C4-2B (cell line): ENCODE measurements at regions not wholly inside any gene's neighbourhood (a gene's known extent, or its start where the extent isn't known, plus 50 kb on each side); places are given as distances from the start of the nearest gene placed in this dataset.
A peak's percentile ranks its signal among the peaks of the same experiment; 100 is the strongest.

Experiments used
- H3K27ac ChIP-seq: fragments of 450-650 bp; 2 replicates; pipeline ENCODE4 v1.5.1; 2017
- ZFX ChIP-seq: fragments of 450-650 bp; IDR thresholded peaks from 2 replicates; pipeline ENCODE4 v1.6.1; 2017
- TF ChIP-seq, protein P1 (sequence below): fragments of 450-650 bp; conservative IDR thresholded peaks from 2 replicates; pipeline ENCODE4 v1.5.1; 2017; ENCODE audit warnings: mild to moderate bottlenecking

- H3K27ac ChIP-seq: no peak overlapping the region
- TF ChIP-seq ZFX: no peak
- TF ChIP-seq, protein P1, sequence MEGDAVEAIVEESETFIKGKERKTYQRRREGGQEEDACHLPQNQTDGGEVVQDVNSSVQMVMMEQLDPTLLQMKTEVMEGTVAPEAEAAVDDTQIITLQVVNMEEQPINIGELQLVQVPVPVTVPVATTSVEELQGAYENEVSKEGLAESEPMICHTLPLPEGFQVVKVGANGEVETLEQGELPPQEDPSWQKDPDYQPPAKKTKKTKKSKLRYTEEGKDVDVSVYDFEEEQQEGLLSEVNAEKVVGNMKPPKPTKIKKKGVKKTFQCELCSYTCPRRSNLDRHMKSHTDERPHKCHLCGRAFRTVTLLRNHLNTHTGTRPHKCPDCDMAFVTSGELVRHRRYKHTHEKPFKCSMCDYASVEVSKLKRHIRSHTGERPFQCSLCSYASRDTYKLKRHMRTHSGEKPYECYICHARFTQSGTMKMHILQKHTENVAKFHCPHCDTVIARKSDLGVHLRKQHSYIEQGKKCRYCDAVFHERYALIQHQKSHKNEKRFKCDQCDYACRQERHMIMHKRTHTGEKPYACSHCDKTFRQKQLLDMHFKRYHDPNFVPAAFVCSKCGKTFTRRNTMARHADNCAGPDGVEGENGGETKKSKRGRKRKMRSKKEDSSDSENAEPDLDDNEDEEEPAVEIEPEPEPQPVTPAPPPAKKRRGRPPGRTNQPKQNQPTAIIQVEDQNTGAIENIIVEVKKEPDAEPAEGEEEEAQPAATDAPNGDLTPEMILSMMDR: no peak
Measured at GRCh38 chr10:64519831-64520230, 998.6 kb downstream of the REEP3 start.

GRCh38 chr10:64523065-64523759 is 1002.0 kb downstream of the REEP3 start:
- no peak for TF ChIP-seq ZFX
- TF ChIP-seq, protein P1: no peak
- H3K27ac ChIP-seq: no peak overlapping the region

DNA sequence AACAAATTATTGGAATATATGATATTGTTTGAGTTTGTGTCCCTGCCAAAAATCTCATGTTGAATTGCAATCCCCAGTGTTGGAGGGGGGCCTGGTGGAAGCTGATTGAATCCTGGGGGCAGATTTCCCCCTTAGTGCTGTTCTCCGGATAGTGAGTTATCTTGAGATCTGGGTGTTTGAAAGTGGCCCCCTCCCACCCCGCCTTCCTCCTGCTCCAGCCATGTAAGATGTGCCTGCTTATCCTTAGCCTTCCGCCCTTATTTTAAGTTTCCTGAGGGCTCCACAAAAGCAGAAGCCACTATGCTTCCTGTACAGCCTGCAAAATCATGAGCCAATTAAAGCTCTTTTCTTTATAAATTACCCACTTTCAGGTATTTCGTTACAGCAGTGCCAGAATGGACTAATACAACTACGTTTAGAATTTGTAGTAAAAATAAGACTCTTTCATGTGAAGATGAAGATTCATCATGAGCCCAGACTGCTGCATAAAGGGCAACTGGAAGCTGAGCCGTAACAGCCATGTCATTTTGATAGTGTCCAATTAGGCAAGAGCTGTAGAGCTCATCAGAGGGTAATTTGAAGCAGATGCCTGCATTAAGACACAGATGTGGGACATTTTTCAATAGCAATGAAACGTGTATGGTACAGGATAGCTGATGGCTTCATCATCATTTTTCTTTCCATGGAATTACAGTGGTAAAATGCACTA is 1007.2 kb downstream of the REEP3 start:
- TF ChIP-seq, protein P1: no peak
- TF ChIP-seq ZFX: no peak
- H3K27ac ChIP-seq: no peak overlapping the region

DNA sequence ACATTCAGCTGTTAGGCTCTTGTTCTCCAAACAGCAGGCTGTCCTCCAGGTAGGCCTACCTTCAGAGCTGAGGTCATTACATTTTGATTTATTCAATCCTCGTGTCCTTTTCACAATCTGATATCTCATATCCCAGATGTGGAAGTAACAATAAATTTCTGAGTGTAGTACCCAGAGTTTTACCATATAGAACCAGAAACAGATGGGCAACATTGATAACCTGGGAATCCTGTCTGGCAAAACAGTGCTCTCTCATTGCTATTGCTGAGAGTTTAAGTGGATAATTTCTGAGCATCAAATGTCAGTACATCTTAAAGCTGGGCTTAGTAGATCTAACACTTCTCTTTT is 1007.8 kb downstream of the REEP3 start:
- H3K27ac ChIP-seq: no peak overlapping the region
- no peak for TF ChIP-seq ZFX
- TF ChIP-seq, protein P1: no peak

- H3K27ac ChIP-seq: no peak overlapping the region
Measured at GRCh38 chr10:64534616-64535015, 1013.4 kb downstream of the REEP3 start.

DNA sequence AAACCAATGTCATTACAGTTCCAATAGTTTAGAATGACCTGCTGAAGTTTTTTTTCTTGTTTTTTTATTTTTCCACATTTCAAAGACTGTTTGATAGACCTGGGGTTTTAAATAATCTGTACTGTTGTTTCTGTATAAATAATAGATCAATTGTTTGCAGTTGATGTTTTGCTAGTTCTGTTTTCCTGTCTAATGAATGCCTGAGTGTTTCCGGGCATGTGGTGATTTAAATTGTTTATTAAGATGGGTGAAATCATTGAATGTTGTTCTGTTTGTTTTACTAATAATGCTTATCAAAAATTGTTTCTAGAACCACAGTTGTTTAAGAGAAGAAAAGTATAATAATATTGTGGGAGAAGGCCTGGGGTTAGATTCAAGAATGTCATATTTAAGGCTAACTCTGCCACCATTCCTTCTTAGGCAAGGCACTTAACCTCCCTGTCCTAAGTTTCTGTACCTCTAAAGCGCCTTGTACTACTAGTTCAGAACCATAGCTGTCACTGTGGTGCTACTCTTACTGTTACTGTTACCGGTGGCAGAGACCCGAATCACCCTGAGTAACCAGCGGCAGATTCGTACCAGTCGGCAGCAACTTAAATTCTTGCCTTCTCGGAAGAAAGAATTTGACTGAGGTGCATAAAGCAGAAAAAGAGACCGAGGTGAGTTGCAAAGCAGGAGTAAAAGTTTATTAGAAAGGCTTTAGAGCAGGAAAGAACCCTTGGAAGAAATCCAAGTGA is 1014.1 kb downstream of the REEP3 start:
- no peak overlapping the region for H3K27ac ChIP-seq
- no peak for TF ChIP-seq ZFX
- TF ChIP-seq, protein P1: no peak

More at GRCh38 chr10:64534616-64535015, 1013.4 kb downstream of the REEP3 start:
- TF ChIP-seq ZFX: no peak
- TF ChIP-seq, protein P1: no peak

GRCh38 chr10:64537112-64537511 is 1015.9 kb downstream of the REEP3 start:
- no peak for TF ChIP-seq ZFX
- TF ChIP-seq, protein P1: peak; percentile 30
- no peak overlapping the region for H3K27ac ChIP-seq
